HuH-7.5 (cell line): ENCODE measurements at regions not wholly inside any gene's neighbourhood (a gene's known extent, or its start where the extent isn't known, plus 50 kb on each side); places are given as distances from the start of the nearest gene placed in this dataset.

Experiments
- DNase-seq: peaks from one replicate; pipeline ENCODE4 v3.0.0; 2011; ENCODE audit warnings: low spot score

GRCh38 chr11:112464949-112465348, 204.3 kb upstream of the PLET1 start:
- no peak for DNase-seq

- no peak for DNase-seq
These were observed 204.9 kb upstream of the PLET1 start for GRCh38 chr11:112465433-112466024.

GRCh38 chr11:112467721-112468120, 207.1 kb upstream of the PLET1 start:
- no peak for DNase-seq

GRCh38 chr11:112469376-112469775, 208.7 kb upstream of the PLET1 start:
- no peak for DNase-seq

GRCh38 chr11:112470355-112470754, 209.7 kb upstream of the PLET1 start:
- DNase-seq = no peak

- no peak for DNase-seq
These were observed 211.1 kb upstream of the PLET1 start for GRCh38 chr11:112471731-112472130.

- no peak for DNase-seq
These were observed 216.5 kb upstream of the PLET1 start for GRCh38 chr11:112477152-112477551.

GRCh38 chr11:112477581-112478317, 217.1 kb upstream of the PLET1 start:
- DNase-seq = no peak

GRCh38 chr11:112478806-112479205, 218.1 kb upstream of the PLET1 start:
- no peak for DNase-seq

- no peak for DNase-seq
These were observed 220.8 kb upstream of the PLET1 start for GRCh38 chr11:112481431-112481830.

GRCh38 chr11:112481893-112482292, 221.2 kb upstream of the PLET1 start:
- no peak for DNase-seq

- no peak for DNase-seq
These were observed 224.6 kb upstream of the PLET1 start for GRCh38 chr11:112485280-112485679.

- no peak for DNase-seq
These were observed 237.2 kb upstream of the PLET1 start for GRCh38 chr11:112497826-112498225.

GRCh38 chr11:112498701-112499100, 238.0 kb upstream of the PLET1 start:
- DNase-seq = no peak

GRCh38 chr11:112499153-112499880, 238.7 kb upstream of the PLET1 start:
- no peak for DNase-seq

- no peak for DNase-seq
These were observed 239.2 kb upstream of the PLET1 start for GRCh38 chr11:112499881-112500204.

GRCh38 chr11:112503410-112503809, 242.8 kb upstream of the PLET1 start:
- no peak for DNase-seq

- DNase-seq = no peak
These were observed 243.4 kb upstream of the PLET1 start for GRCh38 chr11:112504056-112504455.

GRCh38 chr11:112506852-112507251, 246.2 kb upstream of the PLET1 start:
- DNase-seq = no peak

GRCh38 chr11:112507281-112507680, 246.6 kb upstream of the PLET1 start:
- no peak for DNase-seq

GRCh38 chr11:112508750-112509149, 248.1 kb upstream of the PLET1 start:
- no peak for DNase-seq

GRCh38 chr11:112509300-112509699, 248.6 kb upstream of the PLET1 start:
- no peak for DNase-seq

- DNase-seq = no peak
These were observed 250.6 kb upstream of the PLET1 start for GRCh38 chr11:112511271-112511670.
